ENCODE measurements at regions not wholly inside any gene's neighbourhood (a gene's known extent, or its start where the extent isn't known, plus 50 kb on each side); places are given as distances from the start of the nearest gene placed in this dataset.
"Not testable (repeated sequence)": the region's sequence is repeated elsewhere in the genome, so short reads cannot be mapped to it uniquely, and the experiment has no call there.

DNA sequence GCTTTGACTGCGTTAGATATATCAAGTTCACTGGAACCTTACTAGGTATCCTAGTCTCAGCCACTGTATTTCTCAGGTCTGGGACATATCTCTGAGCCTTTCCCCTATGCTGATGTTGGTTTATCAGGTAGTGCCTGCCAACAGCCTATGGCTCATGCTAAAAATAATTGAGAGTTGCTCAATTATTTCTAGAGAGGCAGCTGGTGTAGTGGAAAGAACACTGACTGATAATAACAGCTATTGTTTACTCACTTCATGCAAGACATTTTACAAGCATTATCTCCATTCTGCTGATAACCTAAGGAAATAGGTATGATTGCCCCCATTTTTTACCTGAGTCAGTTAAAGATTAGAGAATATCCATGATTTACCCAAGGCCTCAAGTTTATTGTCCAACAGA, 231.4 kb downstream of the LRRN1 start:
- no peak for DNase-seq

DNA sequence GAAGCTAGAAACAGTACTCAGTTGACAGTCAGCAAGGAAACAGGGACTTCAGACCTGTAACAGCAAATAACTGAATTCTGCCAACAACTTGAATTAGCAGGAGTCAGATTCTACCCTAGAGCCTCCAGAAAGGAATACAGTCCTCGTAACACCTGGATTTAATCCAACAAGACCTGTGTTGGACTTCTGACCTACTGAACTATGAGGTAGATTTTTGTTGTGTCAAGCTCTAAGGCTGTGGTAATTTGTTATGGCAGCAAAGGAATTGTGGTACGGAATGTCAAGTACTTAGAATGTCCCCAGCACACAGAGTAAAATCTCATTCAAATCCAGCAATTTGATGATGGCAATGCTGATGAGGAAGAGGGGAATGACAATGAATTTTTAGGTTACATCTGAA, 234.1 kb downstream of the LRRN1 start:
- no peak for DNase-seq

DNA sequence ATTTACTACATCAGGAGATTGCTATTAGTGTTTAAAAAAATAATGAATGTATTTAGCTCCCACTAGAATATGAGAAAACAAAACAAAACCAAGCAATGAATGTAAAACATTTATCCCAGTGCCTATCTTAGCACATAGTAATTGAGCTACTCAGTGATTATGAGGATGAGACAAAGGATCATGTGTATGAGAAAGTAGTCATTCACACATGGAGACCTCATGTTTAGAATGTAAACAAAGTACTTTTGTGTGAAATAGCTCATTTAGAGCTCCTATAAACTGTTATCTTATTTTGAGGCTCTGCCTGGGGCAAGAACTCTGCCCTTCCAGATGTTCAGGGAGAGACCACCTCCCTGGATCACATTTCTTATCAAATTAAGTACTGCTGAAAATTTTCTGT, 236.8 kb downstream of the LRRN1 start:
- DNase-seq, result no peak

DNA sequence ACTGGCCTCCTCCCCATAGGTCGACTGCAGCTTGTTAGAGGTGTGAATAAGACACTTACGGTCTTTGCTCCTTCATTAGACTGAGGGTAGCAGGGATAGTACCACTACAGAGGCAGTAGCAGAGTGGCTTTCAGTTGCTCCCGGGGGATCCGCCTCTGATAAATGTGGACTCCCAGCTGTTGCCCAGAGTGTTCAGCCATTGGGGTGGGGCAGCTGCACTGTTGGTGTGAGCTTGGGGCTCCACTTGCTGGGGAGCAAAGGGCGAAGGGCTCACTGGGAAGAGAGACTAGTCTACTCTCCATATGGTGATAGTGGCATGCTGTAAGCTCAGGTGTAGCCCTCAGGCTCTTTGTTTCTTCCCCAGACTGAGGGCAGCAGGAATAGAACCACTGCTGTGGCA, 239.1 kb downstream of the LRRN1 start:
- DNase-seq, result no peak

DNA sequence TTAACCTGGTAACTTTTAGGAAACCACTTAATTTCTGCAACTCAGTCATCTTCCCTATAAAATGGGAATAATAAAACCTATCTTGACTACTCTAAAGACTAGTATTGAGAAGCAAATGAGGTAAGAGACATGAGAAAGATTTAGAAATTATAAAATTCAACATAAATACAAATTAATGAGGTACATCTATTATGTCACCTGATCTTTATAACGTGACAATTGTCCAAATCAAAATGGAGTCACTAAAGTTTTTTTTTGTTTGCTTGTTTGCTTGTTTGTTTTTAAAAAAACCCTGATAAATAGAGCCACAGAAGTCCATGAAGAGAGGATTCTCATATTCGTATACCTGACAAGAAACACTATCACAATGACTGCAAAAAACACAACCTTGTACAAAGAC, 242.8 kb downstream of the LRRN1 start:
- DNase-seq, result no peak

DNA sequence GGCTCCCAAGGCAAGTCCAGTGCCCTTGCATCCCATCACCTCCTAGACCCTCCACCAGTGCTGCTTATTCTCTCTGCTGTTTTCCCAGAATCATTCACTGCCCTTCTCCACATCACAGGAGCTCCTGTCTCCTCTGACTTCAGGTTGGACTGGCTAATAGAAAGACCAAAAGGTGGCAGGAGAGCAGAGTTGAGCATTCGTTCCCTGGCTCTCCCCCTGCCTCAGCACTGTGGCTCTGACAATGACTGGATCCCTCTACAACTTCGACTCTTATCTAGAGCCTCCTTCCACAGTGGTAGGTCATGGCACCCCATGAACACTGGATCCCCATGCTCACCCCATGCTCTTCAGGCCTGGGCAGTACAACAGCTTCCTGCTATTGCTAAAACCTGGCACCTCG, 243.6 kb downstream of the LRRN1 start:
- no peak for DNase-seq

DNA sequence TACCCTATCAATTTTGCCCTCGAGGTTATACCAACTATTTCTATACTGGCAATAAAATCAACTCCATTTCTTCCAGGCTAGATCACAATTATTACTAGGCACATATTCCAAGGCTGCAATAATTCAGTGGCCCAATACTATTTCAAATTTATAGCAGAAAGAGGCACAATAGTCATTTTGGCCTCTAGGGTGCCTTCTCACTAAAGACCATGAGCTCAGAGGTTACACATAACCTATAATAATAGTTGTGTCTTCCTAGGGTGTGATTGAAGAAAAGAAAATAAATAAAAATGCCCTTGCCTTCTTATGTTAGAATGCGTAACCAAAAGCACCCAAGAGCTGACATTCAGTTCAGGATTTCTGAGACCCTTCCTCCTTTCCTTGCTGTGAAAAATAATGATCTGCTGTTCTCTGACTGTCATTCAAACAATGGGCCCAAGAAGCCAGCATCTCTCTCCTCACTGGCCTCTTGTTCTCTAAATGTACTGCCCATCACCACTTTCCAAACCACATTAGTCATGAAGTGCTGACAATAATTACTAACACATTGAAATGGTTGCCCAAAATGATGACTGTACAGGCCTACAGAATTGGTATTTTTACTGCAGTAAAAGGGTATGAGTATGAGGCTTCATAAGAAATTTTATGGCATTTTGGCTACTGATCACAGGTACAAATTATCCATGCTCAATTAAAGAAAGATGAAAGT, 244.8 kb downstream of the LRRN1 start:
- DNase-seq, result no peak

DNA sequence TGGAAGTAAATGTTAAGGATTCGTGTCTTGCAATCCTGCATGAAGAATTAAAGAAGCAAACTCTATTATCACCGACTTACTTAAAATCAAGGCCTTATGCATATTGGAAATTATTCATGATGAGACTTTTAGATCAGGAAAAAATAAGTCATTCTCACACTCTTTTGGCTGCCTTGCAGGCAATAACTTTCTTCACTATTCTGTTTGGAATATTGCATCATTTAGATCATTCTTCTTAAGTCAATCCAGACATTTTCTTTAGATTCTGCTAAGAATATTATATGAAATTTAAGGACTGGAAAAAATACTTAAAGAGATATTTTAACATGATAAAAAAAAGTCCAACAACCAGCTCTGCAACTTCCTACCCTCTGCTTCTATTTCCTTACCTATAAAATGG, 245.4 kb downstream of the LRRN1 start:
- no peak for DNase-seq

DNA sequence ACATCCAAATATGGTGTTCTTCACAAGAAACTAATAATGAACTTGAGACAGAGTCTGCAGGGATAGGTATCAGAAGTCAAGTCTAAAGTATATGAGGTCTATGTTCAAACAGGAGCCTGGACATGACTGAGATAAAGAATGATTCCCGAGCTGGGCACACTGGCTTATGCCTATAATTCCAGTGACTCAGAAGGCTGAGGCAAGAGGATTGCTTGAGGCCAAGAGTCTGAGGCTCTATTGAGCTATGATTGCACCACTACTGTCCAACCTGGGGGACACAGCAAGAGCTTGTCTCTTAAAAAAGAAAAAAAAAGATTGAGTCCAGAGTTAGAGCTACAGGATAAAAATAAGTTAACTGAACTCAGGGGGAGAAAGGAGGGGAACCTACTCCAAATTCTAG, 246.5 kb downstream of the LRRN1 start:
- no peak for DNase-seq

DNA sequence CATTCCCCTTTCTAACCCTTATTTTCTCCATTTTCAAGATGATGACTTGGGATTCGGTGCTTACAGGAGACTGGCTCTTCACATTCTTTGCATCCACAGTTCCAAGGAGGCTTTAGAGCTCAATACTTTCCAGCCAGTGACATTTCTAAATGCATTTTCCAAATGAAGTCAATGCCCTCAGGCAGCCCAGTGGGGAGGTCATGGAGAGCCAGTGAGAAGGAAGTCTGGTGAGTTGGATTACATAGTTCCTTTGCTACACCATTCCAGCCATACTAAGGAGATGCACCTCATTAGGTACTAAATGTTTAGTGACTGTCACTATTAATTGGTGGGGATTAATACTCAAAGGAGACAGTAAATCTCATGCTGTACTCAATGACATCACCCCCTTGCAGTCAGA, 248.1 kb downstream of the LRRN1 start:
- DNase-seq, result no peak

DNA sequence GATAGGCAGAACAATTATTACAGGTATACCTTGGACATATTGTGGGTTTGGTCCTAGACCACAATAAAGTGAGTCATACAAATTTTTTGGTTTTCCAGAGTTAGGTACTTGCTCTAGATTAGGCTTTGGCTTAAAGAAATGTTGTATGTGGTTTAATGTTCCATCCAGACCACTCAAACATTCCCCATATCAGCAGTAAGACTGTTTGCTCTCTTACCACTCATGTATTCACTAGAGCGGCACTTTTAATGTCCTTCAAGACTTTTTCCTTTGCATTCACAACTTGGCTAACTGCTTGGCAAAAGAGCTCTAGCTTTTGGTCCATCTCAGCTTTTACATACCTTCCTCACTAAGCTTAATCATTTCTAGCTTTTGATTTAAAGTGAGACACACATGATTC, 250.5 kb upstream of the SETMAR start:
- DNase-seq, result no peak

DNA sequence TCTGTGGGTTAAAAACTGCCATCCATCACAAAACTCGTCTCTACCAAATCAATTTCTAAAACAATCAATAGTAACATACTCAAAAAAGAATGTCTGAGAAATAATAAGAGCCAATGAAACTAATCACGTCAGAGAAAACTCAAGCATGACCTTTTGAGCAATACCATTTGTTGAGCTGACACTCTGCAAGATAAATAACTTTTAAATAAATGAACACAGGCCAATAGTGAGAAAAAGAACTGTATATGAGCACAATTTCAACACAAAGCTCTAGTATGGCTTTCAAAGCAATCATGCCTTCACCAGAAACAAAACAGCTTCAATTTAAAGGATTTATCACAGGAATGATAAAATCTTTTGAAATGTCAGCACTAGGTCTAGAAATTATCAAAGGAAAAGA, 249.2 kb upstream of the SETMAR start:
- no peak for DNase-seq

DNA sequence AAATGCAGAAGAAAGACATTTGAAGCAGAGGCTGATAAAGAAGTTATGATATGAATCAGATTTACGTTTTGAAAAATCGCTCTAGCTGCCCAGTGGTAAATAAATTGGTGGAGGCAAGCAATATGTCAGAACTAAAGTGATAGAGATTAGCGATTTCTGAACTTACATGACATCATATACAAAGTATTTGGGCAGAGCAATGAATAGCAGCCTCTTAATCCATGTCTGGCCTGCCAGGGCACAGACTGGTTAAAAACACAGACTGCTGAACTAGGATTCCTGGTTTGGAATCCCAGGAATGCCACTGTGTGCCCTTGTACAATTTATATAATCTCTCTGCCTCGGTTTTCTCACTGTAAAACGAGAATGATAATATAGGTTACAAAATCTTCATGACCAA, 243.1 kb upstream of the SETMAR start:
- no peak for DNase-seq

DNA sequence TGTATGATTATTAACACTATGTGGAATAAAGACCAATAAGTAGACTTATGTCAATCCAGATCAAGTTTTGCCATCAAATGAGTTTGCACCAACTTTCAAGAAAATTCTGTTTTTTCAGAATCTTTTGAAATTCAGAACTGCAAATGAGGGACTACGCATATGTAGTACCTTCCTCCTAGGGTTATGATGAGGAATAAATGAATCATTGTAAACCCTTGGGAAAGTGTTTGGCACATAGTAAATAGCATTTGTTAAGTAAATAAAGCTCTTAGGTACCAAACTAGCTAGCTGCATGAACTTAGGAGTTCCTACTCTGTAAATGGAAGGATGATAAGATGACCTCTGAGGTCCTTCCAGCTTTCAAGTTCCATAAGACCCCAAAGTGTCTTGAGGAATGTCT, 242.6 kb upstream of the SETMAR start:
- no peak for DNase-seq

DNA sequence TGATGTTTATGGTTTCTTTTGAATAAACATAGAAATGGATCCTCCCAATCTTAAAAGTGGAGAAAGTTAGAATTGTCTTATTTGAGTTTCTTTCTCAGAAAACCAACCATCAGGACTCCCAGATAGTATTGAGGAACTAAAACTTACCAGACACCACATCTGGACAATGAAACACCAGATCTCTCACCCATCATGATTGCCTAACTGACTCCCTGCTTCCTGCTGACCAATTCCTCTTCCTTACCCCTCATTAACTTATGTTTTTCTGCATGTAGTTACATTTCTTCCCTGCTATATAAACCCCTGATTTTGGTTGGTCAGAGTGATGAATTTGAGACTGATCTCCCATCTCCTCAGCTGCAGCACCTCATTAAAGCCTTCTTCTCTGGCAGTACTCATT, 242.0 kb upstream of the SETMAR start:
- DNase-seq, result no peak

DNA sequence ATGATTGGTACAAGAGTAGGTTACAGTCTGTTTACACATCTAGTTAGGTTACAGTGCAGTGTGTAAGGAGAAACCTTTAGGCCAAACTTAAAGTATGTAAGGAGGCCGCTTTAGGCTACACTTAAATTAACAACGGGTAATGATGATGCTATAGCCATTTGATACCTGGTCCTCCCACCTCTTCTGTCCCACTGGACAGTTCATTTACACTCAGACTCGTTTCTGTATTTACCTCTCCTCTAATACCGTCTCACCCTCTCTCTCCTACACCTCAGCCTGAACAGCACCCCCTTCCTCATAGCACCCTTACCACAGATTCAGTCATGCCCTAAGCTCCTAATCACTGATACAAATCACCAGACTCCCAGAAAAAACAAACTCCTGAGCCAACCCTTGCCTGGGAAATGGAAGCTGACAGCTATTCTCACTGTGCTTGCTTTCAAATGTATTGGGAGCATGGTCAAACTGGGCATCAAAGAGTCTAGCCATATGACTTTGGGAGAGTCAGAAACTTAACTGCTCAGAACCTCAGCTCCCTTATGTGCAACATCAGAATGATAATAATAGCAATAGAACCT, 241.3 kb upstream of the SETMAR start:
- DNase-seq, result no peak

DNA sequence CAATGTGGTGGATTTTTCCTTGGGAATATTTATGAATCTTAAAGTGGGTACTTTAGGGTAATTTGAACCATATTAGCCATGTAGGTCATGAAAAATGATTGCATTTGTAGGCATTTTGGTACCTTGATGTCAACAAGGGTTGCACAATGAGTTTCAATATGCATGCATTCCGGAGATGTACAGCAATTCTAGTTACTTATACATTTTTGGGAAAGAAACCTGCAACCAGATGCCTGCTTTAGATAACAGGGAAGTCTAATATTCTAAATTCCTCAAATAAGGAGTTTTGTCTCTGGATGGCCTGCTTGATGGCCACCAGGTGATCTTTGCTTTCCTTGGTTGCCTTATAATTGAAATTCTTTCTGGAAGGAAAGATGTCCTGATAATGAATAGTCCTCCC, 240.5 kb upstream of the SETMAR start:
- DNase-seq, result no peak

DNA sequence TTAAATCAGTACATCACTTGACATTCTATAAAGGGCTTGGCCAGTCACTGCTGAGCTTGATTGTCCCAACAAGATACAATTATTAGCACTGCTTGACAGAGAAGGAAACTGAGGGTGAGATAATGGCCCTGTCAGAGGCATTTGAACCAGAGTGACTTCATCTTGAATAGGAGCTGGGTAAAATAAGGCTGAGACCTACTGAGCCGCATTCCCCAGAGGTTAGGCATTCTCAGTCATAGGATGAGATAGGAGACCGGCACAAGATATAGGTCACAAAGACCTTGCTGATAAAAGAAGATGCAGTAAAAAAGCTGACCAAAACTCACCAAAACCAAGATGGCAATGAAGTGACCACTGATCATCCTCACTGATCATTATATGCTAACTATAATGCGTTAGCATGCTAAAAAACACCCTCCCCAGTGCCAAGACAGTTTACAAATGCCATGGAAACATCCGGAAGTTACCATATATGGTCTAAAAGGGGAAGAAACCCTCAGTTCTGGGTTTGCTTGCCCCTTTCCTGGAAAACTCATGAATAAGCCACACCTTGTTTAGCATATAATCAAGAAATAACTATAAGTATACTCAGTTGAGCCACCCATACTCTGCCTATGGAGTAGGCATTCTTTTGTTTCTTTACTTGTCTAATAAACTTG, 239.1 kb upstream of the SETMAR start:
- DNase-seq, result no peak

DNA sequence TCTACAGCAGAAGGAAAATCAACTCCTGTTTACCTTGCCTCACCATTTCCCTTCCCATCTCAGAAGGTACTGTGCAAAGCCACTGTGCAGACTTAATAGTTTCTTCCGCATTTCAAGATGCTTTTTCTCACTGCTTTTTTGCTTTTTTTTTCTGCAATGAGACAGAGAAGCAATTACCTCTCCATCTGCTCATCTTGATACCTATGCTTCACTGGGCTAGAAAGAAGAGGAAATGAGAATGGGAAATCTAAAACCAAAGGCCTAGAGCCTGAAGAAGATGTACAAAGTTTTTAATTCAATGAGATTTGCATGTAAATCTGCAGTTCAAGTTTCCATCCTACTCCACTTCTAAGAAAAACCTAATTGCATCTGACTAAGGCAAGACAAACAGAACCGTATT, 238.1 kb upstream of the SETMAR start:
- no peak for DNase-seq

DNA sequence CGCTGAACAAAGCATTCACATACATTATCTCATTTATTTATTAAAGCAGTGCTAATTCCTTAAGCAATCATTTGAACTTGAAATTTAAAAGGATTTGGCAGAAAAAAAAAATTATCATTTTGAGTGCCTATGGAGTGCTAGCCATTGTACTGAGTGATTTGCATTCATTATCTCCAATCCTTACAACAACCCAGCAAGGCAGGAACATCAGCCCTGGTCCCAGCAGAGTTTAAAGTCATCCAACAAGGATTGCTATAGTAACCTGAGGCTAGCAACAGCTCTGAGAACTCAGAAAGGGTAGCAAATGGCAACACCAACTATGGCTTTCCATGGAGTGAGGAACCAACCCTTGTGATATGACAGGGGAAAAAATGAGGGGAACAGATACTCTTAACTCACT, 237.6 kb upstream of the SETMAR start:
- no peak for DNase-seq

DNA sequence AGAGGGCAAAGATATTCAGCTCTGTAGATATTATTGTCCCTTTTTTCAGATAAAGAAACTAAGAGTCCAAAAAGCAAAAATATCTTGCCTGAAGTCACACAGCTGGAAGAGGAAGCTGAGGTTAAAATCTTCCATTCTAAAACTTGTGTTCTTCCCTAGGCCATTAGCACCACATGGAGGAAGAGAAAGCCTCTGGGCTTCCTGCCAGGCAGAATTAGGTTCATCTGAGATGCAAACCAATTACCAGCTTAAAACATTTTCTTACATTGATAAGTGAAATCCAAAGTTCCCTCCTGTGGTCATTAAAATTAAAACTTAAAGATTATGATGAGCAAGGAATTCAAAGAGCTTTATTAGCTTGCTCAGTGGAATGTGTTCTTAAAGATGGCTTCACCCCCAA, 235.3 kb upstream of the SETMAR start:
- no peak for DNase-seq

DNA sequence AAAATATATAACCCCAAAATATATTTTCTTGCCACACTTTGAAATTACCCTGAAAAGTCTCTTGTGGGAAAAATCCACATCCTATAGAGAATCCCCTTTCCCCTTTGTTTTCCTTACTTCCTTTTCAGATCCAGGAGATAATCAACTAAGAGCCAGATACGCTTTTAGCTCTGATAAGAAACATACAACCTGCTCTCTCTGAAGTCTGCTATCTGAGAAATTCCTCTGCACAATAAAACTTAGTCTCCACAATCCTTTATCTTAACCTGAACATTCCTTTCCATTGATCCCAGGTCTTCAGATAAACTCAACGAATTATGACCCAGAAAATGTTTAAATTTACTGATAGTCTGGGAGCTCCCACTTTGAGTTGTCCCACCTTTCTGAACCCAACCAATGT, 233.4 kb upstream of the SETMAR start:
- DNase-seq, result no peak

DNA sequence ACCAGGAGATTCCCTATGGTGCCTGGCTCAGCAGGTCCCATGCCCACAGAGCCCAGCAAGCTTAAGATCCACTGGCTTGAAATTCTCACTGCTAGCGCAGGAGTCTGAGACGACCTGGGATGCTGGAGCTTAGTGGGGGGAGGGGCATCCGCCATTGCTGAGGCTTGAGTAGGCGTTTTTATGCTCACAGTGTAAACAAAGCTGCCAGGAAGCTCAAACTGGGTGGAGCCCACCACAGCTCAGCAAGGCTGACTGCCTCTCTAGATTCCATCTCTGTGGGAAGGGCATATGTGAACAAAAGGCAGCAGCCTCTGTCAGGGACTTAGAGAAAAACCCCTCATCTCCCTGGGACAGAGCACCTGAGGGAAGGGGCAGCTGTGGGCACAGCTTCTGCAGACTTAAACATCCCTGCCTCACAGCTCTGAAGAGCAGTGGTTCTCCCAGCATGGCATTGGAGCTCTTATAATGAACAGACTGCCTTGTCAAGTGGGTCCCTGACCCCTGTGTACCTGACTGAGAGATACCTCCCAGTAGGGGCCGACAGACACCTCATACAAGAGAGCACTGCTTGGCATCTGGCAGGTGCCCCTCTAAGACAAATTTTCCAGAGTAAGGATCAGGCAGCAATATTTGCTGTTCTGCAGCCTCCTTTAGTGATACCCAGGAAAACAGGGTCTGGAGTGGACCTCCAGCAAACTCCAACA, 231.5 kb upstream of the SETMAR start:
- DNase-seq, result no peak

DNA sequence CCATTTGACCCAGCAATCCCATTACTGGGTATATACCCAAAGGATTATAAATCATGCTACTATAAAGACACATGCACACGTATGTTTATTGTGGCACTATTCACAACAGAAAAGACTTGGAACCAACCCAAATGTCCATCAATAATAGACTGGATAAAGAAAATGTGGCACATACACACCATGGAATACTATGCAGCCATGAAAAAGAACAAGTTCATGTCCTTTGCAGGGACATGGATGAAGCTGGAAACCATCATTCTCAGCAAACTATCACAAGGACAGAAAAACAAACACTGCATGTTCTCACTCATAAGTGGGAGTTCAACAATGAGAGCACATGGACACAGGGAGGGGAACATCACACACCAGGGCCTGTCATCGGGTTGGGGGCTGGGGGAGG, 225.9 kb upstream of the SETMAR start:
- not testable (repeated sequence) for DNase-seq

Measured in NCI-H345 (cell line).